ENCODE measurements at regions not wholly inside any gene's neighbourhood (a gene's known extent, or its start where the extent isn't known, plus 50 kb on each side); places are given as distances from the start of the nearest gene placed in this dataset.
"Not testable (repeated sequence)": the region's sequence is repeated elsewhere in the genome, so short reads cannot be mapped to it uniquely, and the experiment has no call there.

- POLR2A ChIA-PET: not testable (repeated sequence)
- H3K27me3 Mint-ChIP-seq: peaks cover 9 to 11% of the 10 kb centered on the region in 2 donors
Measured at GRCh38 chr16:88165040-88165544, 213.9 kb downstream of the BANP start.

GRCh38 chr16:88165683-88166082 lies 214.4 kb downstream of the BANP start:
- H3K36me3 Mint-ChIP-seq; H3K27me3 ChIP-seq (ENCODE audit: insufficient read depth, low read length, poor library complexity, severe bottlenecking); H3K4me1 Mint-ChIP-seq; CTCF ChIA-PET; H3K4me1 ChIP-seq (ENCODE audit: insufficient read depth, low read length); H3K9me3 Mint-ChIP-seq; DNase-seq; H3K4me3 Mint-ChIP-seq; H3K9me3 ChIP-seq (ENCODE audit: low read length); H3K27ac Mint-ChIP-seq; H3K27ac ChIP-seq (ENCODE audit: low read depth, low read length); POLR2A ChIA-PET; H3K36me3 ChIP-seq (ENCODE audit: insufficient read depth, low read length); H3K4me3 ChIP-seq (ENCODE audit: low read length): not testable (repeated sequence)
- H3K27me3 Mint-ChIP-seq: peaks cover 14 to 17% of the 10 kb centered on the region in 2 donors

More at GRCh38 chr16:88165040-88165544, 213.9 kb downstream of the BANP start:
- H3K27ac Mint-ChIP-seq; H3K4me3 ChIP-seq (ENCODE audit: low read length); H3K36me3 ChIP-seq (ENCODE audit: insufficient read depth, low read length); H3K4me1 Mint-ChIP-seq; H3K27me3 ChIP-seq (ENCODE audit: insufficient read depth, low read length, poor library complexity, severe bottlenecking); CTCF ChIA-PET; H3K9me3 Mint-ChIP-seq; H3K4me1 ChIP-seq (ENCODE audit: insufficient read depth, low read length); H3K27ac ChIP-seq (ENCODE audit: low read depth, low read length); H3K9me3 ChIP-seq (ENCODE audit: low read length); DNase-seq; H3K36me3 Mint-ChIP-seq; H3K4me3 Mint-ChIP-seq: not testable (repeated sequence)

- H3K9me3 Mint-ChIP-seq; H3K4me3 ChIP-seq (ENCODE audit: low read length); H3K27me3 ChIP-seq (ENCODE audit: insufficient read depth, low read length, poor library complexity, severe bottlenecking); H3K4me1 Mint-ChIP-seq; H3K9me3 ChIP-seq (ENCODE audit: low read length); DNase-seq; H3K4me3 Mint-ChIP-seq; H3K27ac Mint-ChIP-seq; H3K36me3 ChIP-seq (ENCODE audit: insufficient read depth, low read length); H3K36me3 Mint-ChIP-seq; H3K27ac ChIP-seq (ENCODE audit: low read depth, low read length); H3K4me1 ChIP-seq (ENCODE audit: insufficient read depth, low read length); CTCF ChIA-PET; POLR2A ChIA-PET: not testable (repeated sequence)
- peaks cover 14 to 17% of the 10 kb centered on the region in 2 donors for H3K27me3 Mint-ChIP-seq
Measured at GRCh38 chr16:88166209-88166773, 215.1 kb downstream of the BANP start.

GRCh38 chr16:88167798-88168556 lies 214.8 kb upstream of the ZNF469 start:
- H3K27ac Mint-ChIP-seq; DNase-seq; H3K36me3 ChIP-seq (ENCODE audit: insufficient read depth, low read length); H3K27me3 ChIP-seq (ENCODE audit: insufficient read depth, low read length, poor library complexity, severe bottlenecking); CTCF ChIA-PET; H3K27ac ChIP-seq (ENCODE audit: low read depth, low read length); H3K36me3 Mint-ChIP-seq; H3K9me3 Mint-ChIP-seq; H3K4me1 Mint-ChIP-seq; H3K4me3 ChIP-seq (ENCODE audit: low read length); H3K4me3 Mint-ChIP-seq; H3K4me1 ChIP-seq (ENCODE audit: insufficient read depth, low read length); H3K9me3 ChIP-seq (ENCODE audit: low read length); POLR2A ChIA-PET: not testable (repeated sequence)
- peaks cover 14 to 32% of the 10 kb centered on the region in 2 donors for H3K27me3 Mint-ChIP-seq

DNA sequence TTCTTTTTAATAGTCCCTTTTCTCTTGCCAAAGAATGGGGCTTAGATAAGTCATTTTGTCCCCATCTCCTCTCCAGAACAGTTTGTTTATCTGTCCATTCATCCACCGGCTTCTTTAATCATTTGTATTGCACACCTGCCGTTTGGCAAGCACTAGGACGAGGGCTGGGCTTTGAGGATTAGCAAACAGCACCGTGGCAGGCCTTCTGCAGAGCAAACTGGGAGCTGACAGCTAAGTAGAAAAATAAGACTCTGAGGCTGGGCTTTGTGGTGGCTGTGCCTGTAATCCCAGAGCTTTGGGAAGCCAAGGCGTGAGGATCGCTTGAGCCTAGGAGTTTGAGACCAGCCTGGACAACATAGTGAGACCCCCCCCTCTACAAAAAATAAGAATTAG lies 214.2 kb upstream of the ZNF469 start:
- H3K9me3 Mint-ChIP-seq; H3K4me3 Mint-ChIP-seq; H3K27ac Mint-ChIP-seq; H3K27me3 ChIP-seq (ENCODE audit: insufficient read depth, low read length, poor library complexity, severe bottlenecking); DNase-seq; H3K36me3 Mint-ChIP-seq; H3K36me3 ChIP-seq (ENCODE audit: insufficient read depth, low read length); H3K9me3 ChIP-seq (ENCODE audit: low read length); H3K27ac ChIP-seq (ENCODE audit: low read depth, low read length); H3K4me1 Mint-ChIP-seq; H3K4me3 ChIP-seq (ENCODE audit: low read length); POLR2A ChIA-PET; H3K4me1 ChIP-seq (ENCODE audit: insufficient read depth, low read length); CTCF ChIA-PET: not testable (repeated sequence)
- peaks cover 14 to 34% of the 10 kb centered on the region in 2 donors for H3K27me3 Mint-ChIP-seq

DNA sequence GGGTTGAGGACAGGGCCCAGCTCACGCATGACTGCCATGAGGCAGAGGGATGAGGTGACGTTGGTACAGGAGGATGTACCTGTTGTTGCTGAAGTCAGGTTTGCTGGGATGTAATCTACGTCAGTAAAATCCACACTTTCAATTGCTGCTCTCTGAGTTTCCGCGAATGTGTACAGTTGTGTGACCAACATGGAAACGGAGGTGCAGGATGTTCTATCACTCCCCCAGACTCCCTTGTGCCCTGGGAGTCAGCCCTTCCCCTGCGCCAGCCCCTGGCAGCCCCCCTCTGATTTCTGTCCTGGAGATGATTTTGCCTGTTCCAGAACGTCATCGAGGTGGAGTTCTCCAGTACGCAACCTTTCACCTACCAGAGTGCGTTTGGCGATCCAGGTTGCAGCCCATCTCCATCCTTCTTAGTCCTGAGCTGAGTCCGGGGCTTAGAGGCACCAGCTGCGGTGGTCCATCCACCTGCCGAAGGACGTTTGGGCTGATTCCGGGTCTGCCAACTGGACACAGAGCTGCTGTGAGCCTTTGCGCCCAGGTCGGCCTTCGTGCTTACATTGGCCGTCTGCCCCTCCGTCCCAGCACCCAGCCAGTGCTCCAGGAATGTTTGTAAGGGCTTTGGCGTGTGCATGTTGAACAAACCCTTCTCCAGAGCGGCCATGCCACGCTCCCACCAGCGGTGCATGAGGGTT lies 213.5 kb upstream of the ZNF469 start:
- H3K27ac Mint-ChIP-seq; H3K4me1 ChIP-seq (ENCODE audit: insufficient read depth, low read length); CTCF ChIA-PET; H3K27me3 ChIP-seq (ENCODE audit: insufficient read depth, low read length, poor library complexity, severe bottlenecking); POLR2A ChIA-PET; H3K9me3 Mint-ChIP-seq; H3K9me3 ChIP-seq (ENCODE audit: low read length); H3K27ac ChIP-seq (ENCODE audit: low read depth, low read length); H3K36me3 ChIP-seq (ENCODE audit: insufficient read depth, low read length); H3K36me3 Mint-ChIP-seq; DNase-seq; H3K4me3 Mint-ChIP-seq; H3K4me1 Mint-ChIP-seq; H3K4me3 ChIP-seq (ENCODE audit: low read length): not testable (repeated sequence)
- peaks cover 12 to 34% of the 10 kb centered on the region in 2 donors for H3K27me3 Mint-ChIP-seq

DNA sequence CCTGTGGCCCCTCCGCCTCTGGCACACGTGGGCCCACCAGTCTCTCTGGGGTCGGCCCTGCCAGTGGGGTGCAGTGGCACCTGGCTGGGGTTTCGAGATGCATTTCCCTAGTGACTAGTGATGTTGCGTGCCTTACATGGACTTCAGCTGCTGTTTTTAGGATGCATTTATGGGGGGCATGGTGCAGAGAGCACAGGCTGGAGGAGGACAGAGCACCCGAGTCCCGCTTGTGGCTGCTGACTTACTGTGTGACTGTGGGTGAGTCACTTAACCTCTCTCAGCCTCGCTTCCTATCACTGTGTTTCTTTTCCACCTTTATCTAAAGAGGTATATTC lies 213.0 kb upstream of the ZNF469 start:
- CTCF ChIA-PET, H3K9me3 Mint-ChIP-seq: not testable (repeated sequence)

GRCh38 chr16:88170528-88170991 lies 212.2 kb upstream of the ZNF469 start:
- H3K4me3 ChIP-seq (ENCODE audit: low read length): no peak overlapping the region
- no peak overlapping the region for H3K4me3 Mint-ChIP-seq
- ChIA-PET POLR2A (no interaction called here), CTCF (no interaction called here)
- no peaks in the 10 kb centered on the region for H3K36me3 ChIP-seq (ENCODE audit: insufficient read depth, low read length)
- DNase-seq: no peak
- H3K27me3 ChIP-seq (ENCODE audit: insufficient read depth, low read length, poor library complexity, severe bottlenecking): no peaks in the 10 kb centered on the region
- no peaks in the 10 kb centered on the region for H3K4me1 ChIP-seq (ENCODE audit: insufficient read depth, low read length)
- peaks cover 0 to 8% (median 5%) of the 10 kb centered on the region in 5 donors for H3K9me3 Mint-ChIP-seq
- H3K9me3 ChIP-seq (ENCODE audit: low read length): no peaks in the 10 kb centered on the region
- H3K27ac Mint-ChIP-seq: no peak overlapping the region
- H3K27ac ChIP-seq (ENCODE audit: low read depth, low read length): no peak overlapping the region
- H3K4me1 Mint-ChIP-seq: peaks cover 0 to 5% (median 2%) of the 10 kb centered on the region in 3 donors
- H3K27me3 Mint-ChIP-seq: peaks cover 12 to 38% of the 10 kb centered on the region in 2 donors
- peaks cover 0 to 8% (median 0%) of the 10 kb centered on the region in 3 donors for H3K36me3 Mint-ChIP-seq

More for the DNA sequence above, 213.0 kb upstream of the ZNF469 start:
- DNase-seq; POLR2A ChIA-PET; H3K27ac ChIP-seq (ENCODE audit: low read depth, low read length); H3K4me1 ChIP-seq (ENCODE audit: insufficient read depth, low read length); H3K27me3 ChIP-seq (ENCODE audit: insufficient read depth, low read length, poor library complexity, severe bottlenecking); H3K4me1 Mint-ChIP-seq; H3K27ac Mint-ChIP-seq; H3K36me3 Mint-ChIP-seq; H3K9me3 ChIP-seq (ENCODE audit: low read length); H3K4me3 Mint-ChIP-seq; H3K4me3 ChIP-seq (ENCODE audit: low read length); H3K36me3 ChIP-seq (ENCODE audit: insufficient read depth, low read length): not testable (repeated sequence)
- peaks cover 12 to 34% of the 10 kb centered on the region in 2 donors for H3K27me3 Mint-ChIP-seq
